SK-N-SH treated with all-trans-retinoic acid at 6 μM for 48 hours (cell line): ENCODE measurements at regions not wholly inside any gene's neighbourhood (a gene's known extent, or its start where the extent isn't known, plus 50 kb on each side); places are given as distances from the start of the nearest gene placed in this dataset.

ENCODE experiments used
- ATAC-seq: fragments of 200-7000 bp; cut with Tn5 transposase; 3 replicates; pipeline ENCODE4 v1.9.1; 2020; ENCODE audit warnings: mild to moderate bottlenecking, moderate library complexity
- ARNTL ChIP-seq: fragments of 450-650 bp; formaldehyde crosslinking; IDR thresholded peaks from 2 replicates; pipeline ENCODE4 v1.5.0; 2020; ENCODE audit warnings: low read depth, mild to moderate bottlenecking, moderate library complexity, borderline replicate concordance
- BACH2 ChIP-seq: fragments of 250-450 bp; sonication (Bioruptor Pico); IDR thresholded peaks from 2 replicates; pipeline ENCODE4 v1.9.0; 2021; ENCODE audit warnings: mild to moderate bottlenecking, borderline replicate concordance
- CSDC2 ChIP-seq: fragments of 250-450 bp; sonication (Bioruptor Pico); IDR thresholded peaks from 2 replicates; pipeline ENCODE4 v1.5.0; 2020; ENCODE audit warnings: mild to moderate bottlenecking, moderate library complexity
- ESRRG ChIP-seq: fragments of 250-450 bp; sonication (Bioruptor Pico); IDR thresholded peaks from 2 replicates; pipeline ENCODE4 v1.6.1; 2021; ENCODE audit warnings: mild to moderate bottlenecking
- GLIS3 ChIP-seq: fragments of 250-450 bp; sonication (Bioruptor Pico); IDR thresholded peaks from 2 replicates; pipeline ENCODE4 v1.5.0; 2020; ENCODE audit warnings: mild to moderate bottlenecking, moderate library complexity
- OSR1 ChIP-seq: fragments of 250-450 bp; sonication (Bioruptor Pico); IDR thresholded peaks from 2 replicates; pipeline ENCODE4 v1.8.0; 2022; ENCODE audit warnings: moderate library complexity, mild to moderate bottlenecking, inconsistent platforms
- RARB ChIP-seq: fragments of 250-450 bp; sonication (Bioruptor Pico); IDR thresholded peaks from 2 replicates; pipeline ENCODE4 v1.8.0; 2021; ENCODE audit warnings: mild to moderate bottlenecking, moderate library complexity
- SNAI2 ChIP-seq: fragments of 250-450 bp; sonication (Bioruptor Pico); IDR thresholded peaks from 2 replicates; pipeline ENCODE4 v1.5.0; 2020; ENCODE audit warnings: mild to moderate bottlenecking, moderate library complexity
- TCF4 ChIP-seq: fragments of 250-450 bp; sonication (Bioruptor Pico); IDR thresholded peaks from 2 replicates; pipeline ENCODE4 v1.8.0; 2021; ENCODE audit warnings: mild to moderate bottlenecking, moderate library complexity, borderline replicate concordance
- TOX ChIP-seq: fragments of 250-450 bp; sonication (Bioruptor Pico); IDR thresholded peaks from 2 replicates; pipeline ENCODE4 v1.8.0; 2021; ENCODE audit warnings: mild to moderate bottlenecking, moderate library complexity, borderline replicate concordance
- ZC3H10 ChIP-seq: fragments of 250-450 bp; sonication (Bioruptor Pico); IDR thresholded peaks from 2 replicates; pipeline ENCODE4 v1.5.1; 2021; ENCODE audit warnings: mild to moderate bottlenecking, moderate library complexity
- ZFP3 ChIP-seq: fragments of 250-450 bp; sonication (Bioruptor Pico); IDR thresholded peaks from 2 replicates; pipeline ENCODE4 v1.5.0; 2020; ENCODE audit warnings: mild to moderate bottlenecking, moderate library complexity
- ZFP30 ChIP-seq: fragments of 450-650 bp; formaldehyde crosslinking; IDR thresholded peaks from 2 replicates; pipeline ENCODE4 v1.5.0; 2022; ENCODE audit warnings: mild to moderate bottlenecking, moderate library complexity
- ZNF565 ChIP-seq: fragments of 450-650 bp; formaldehyde crosslinking; conservative IDR thresholded peaks from 2 replicates; pipeline ENCODE4 v1.5.0; 2020; ENCODE audit warnings: low read depth, mild to moderate bottlenecking, moderate library complexity
- ZNF70 ChIP-seq: fragments of 450-650 bp; formaldehyde crosslinking; IDR thresholded peaks from 2 replicates; pipeline ENCODE4 v1.5.0; 2020; ENCODE audit warnings: mild to moderate bottlenecking, moderate library complexity
- ZNF8 ChIP-seq: fragments of 450-650 bp; formaldehyde crosslinking; IDR thresholded peaks from 2 replicates; pipeline ENCODE4 v1.5.0; 2020; ENCODE audit warnings: mild to moderate bottlenecking, moderate library complexity
- TF ChIP-seq, protein P1 (sequence below): fragments of 250-450 bp; sonication (Bioruptor Pico); IDR thresholded peaks from 2 replicates; pipeline ENCODE4 v1.5.1; 2020; ENCODE audit warnings: low read depth, mild to moderate bottlenecking, moderate library complexity
- TF ChIP-seq, protein P2 (sequence below): fragments of 250-450 bp; sonication (Bioruptor Pico); IDR thresholded peaks from 2 replicates; pipeline ENCODE4 v1.8.0; 2021; ENCODE audit warnings: low read depth, mild to moderate bottlenecking, moderate library complexity, borderline replicate concordance
- TF ChIP-seq, protein P3 (sequence below): fragments of 250-450 bp; sonication (Bioruptor Pico); IDR thresholded peaks from 2 replicates; pipeline ENCODE4 v1.5.1; 2021; ENCODE audit warnings: mild to moderate bottlenecking, moderate library complexity
- TF ChIP-seq, protein P4 (sequence below): fragments of 250-450 bp; sonication (Bioruptor Pico); IDR thresholded peaks from 2 replicates; pipeline ENCODE4 v1.8.0; 2020; ENCODE audit warnings: mild to moderate bottlenecking, moderate library complexity, borderline replicate concordance

DNA sequence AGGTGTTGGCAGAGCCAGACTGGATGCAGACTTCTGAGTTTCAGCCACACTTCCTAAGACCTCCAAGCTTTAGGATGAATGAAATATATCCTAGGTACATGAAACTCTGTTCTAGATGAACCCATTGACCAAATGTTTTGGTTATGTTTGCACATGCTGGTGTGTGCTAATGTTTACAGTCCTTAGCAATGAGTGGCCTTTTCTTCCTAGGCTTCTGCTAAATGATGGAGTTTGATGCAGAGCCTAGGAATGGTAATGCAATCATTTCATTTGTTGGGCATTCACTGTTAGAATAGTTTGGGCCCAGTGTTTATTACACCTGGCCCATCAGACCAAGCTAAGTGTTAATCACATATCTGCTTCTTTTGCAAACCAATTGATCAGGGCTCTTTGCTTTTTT lies 464.7 kb downstream of the MEIS1 start:
- ATAC-seq, result no peak
- TF ChIP-seq SNAI2 (no peak), ZFP3 (CRISPR knock-in tag) (no peak), BACH2 (CRISPR knock-in tag) (no peak), RARB (CRISPR knock-in tag) (no peak), ZFP30 (CRISPR knock-in tag) (no peak), ESRRG (CRISPR knock-in tag) (no peak), ZC3H10 (no peak), GLIS3 (CRISPR knock-in tag) (no peak), ZNF565 (CRISPR knock-in tag) (no peak), ZNF70 (no peak)
- TF ChIP-seq, protein P1, sequence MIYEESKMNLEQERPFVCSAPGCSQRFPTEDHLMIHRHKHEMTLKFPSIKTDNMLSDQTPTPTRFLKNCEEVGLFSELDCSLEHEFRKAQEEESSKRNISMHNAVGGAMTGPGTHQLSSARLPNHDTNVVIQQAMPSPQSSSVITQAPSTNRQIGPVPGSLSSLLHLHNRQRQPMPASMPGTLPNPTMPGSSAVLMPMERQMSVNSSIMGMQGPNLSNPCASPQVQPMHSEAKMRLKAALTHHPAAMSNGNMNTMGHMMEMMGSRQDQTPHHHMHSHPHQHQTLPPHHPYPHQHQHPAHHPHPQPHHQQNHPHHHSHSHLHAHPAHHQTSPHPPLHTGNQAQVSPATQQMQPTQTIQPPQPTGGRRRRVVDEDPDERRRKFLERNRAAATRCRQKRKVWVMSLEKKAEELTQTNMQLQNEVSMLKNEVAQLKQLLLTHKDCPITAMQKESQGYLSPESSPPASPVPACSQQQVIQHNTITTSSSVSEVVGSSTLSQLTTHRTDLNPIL (CRISPR knock-in tag), result no peak
- TF ChIP-seq, protein P2, sequence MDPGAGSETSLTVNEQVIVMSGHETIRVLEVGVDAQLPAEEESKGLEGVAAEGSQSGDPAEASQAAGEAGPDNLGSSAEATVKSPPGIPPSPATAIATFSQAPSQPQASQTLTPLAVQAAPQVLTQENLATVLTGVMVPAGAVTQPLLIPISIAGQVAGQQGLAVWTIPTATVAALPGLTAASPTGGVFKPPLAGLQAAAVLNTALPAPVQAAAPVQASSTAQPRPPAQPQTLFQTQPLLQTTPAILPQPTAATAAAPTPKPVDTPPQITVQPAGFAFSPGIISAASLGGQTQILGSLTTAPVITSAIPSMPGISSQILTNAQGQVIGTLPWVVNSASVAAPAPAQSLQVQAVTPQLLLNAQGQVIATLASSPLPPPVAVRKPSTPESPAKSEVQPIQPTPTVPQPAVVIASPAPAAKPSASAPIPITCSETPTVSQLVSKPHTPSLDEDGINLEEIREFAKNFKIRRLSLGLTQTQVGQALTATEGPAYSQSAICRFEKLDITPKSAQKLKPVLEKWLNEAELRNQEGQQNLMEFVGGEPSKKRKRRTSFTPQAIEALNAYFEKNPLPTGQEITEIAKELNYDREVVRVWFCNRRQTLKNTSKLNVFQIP, result no peak
- TF ChIP-seq, protein P3, sequence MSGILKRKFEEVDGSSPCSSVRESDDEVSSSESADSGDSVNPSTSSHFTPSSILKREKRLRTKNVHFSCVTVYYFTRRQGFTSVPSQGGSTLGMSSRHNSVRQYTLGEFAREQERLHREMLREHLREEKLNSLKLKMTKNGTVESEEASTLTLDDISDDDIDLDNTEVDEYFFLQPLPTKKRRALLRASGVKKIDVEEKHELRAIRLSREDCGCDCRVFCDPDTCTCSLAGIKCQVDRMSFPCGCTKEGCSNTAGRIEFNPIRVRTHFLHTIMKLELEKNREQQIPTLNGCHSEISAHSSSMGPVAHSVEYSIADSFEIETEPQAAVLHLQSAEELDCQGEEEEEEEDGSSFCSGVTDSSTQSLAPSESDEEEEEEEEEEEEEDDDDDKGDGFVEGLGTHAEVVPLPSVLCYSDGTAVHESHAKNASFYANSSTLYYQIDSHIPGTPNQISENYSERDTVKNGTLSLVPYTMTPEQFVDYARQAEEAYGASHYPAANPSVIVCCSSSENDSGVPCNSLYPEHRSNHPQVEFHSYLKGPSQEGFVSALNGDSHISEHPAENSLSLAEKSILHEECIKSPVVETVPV, result no peak
- TF ChIP-seq, protein P4, sequence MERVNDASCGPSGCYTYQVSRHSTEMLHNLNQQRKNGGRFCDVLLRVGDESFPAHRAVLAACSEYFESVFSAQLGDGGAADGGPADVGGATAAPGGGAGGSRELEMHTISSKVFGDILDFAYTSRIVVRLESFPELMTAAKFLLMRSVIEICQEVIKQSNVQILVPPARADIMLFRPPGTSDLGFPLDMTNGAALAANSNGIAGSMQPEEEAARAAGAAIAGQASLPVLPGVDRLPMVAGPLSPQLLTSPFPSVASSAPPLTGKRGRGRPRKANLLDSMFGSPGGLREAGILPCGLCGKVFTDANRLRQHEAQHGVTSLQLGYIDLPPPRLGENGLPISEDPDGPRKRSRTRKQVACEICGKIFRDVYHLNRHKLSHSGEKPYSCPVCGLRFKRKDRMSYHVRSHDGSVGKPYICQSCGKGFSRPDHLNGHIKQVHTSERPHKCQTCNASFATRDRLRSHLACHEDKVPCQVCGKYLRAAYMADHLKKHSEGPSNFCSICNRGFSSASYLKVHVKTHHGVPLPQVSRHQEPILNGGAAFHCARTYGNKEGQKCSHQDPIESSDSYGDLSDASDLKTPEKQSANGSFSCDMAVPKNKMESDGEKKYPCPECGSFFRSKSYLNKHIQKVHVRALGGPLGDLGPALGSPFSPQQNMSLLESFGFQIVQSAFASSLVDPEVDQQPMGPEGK (CRISPR knock-in tag), result no peak
- TF ChIP-seq, all 23 proteins: peak for 0

DNA sequence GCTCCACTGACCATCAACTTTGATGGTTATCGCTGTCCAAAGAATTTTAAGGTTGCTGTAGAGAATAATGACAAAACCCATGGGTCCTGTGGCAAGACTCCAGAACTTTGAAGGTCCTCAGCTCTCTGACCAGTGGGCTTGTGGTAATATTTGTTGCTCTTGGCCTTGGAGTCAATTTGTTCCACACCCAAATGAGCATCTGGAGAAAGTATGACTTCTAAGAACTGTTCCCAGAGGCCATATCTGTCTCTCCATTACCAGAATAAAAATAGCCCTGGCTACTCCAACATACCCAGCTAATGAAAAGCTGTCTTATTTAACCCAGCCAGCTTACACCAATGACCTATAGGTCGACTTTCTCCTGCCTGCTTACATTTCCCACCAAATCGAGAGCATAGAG lies 466.4 kb downstream of the MEIS1 start:
- no peak for ATAC-seq
- TF ChIP-seq ZFP30 (CRISPR knock-in tag) (no peak), ZNF565 (CRISPR knock-in tag) (no peak), ZNF8 (CRISPR knock-in tag) (no peak), OSR1 (CRISPR knock-in tag) (no peak), CSDC2 (CRISPR knock-in tag) (no peak), BACH2 (CRISPR knock-in tag) (no peak), GLIS3 (CRISPR knock-in tag) (no peak)
- TF ChIP-seq, protein P3, result no peak

DNA sequence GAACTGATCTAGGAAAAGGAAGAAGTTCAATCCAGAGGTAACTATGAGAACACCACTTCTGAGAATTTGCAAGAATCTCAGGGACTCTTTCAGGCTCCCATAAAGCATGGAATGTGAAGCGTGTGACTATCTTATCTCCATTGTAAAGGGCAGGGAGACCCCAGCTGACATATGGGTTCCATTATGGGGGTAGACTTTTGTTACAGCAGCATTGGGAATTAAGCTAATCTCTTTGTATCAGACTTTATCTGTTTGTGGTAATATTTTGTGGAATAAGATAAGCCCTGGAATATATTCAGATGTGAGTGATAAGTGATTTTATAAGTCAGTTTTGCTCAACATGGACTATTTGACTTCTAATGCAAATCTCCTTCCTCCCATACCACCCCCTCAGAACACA lies 468.3 kb downstream of the MEIS1 start:
- no peak for TF ChIP-seq TOX (CRISPR knock-in tag)
- TF ChIP-seq TCF4 (CRISPR knock-in tag), result peak; percentile 46; the same call in 1 of the 2 replicates
- no peak for ATAC-seq

DNA sequence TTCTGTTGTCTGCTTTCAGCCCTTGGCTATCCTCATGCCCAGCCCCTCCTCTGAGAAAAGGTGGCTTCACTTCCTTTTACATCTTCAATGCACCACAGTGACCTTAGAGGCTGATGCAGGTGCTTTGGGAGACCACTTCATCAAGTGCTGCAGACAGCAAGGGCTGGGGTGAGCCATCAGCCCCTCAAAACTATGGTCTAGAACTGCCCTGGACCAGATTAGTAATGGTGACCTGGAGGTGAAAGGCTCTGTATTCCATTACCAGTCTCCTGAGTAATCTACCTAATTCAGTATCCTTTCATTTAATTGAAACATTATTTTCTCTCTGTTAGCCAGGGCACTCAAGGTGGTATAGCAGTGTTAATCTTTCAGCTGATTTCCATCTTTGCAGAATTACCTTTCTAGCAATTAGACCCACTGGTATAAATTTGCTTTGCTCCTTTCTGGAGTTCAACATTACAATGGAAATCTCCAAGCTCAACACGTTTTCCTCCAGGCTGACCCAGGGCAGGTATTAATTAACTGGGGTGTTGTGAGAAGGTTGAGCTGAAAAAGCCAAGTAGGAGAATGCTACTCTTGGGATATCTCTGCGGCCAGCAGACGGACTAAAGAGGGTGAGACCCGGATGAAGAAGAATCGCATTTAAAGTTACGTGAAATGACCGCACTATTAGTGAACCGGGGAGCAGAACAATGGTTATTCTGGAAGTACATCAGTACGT lies 469.0 kb downstream of the MEIS1 start:
- TF ChIP-seq CSDC2 (CRISPR knock-in tag) (no peak), BACH2 (CRISPR knock-in tag) (no peak), ARNTL (CRISPR knock-in tag) (no peak), RARB (CRISPR knock-in tag) (no peak), GLIS3 (CRISPR knock-in tag) (no peak)
- TF ChIP-seq, protein P2, result no peak
- TF ChIP-seq, all 23 proteins: peak for 0
- ATAC-seq, result no peak
